C4-2B (cell line): ENCODE measurements at regions not wholly inside any gene's neighbourhood (a gene's known extent, or its start where the extent isn't known, plus 50 kb on each side); places are given as distances from the start of the nearest gene placed in this dataset.

ENCODE experiments used
- CTCF ChIP-seq: fragments of 450-650 bp; conservative IDR thresholded peaks from 2 replicates; pipeline ENCODE4 v1.5.1; 2017; ENCODE audit warnings: mild to moderate bottlenecking
- ZFX ChIP-seq: fragments of 450-650 bp; IDR thresholded peaks from 2 replicates; pipeline ENCODE4 v1.6.1; 2017

GRCh38 chr7:46163246-46163645, 242.2 kb upstream of the IGFBP3 start:
- no peak for TF ChIP-seq CTCF
- no peak for TF ChIP-seq ZFX
